Stimulated activated naive B cell treated with anti-CD40 and anti-IgM and Interleukin-4, amounts not matched to agents 10 μg/mL and 1 μg/mL and 100 μg/mL, for 72 hours (primary cell): ENCODE measurements at regions not wholly inside any gene's neighbourhood (a gene's known extent, or its start where the extent isn't known, plus 50 kb on each side); places are given as distances from the start of the nearest gene placed in this dataset.

Experiments
- ATAC-seq, 2 donors: fragments of 150-1000 bp; cut with Tn5 transposase; replicated peaks; 2 replicates each; pipeline ENCODE4 v1.10.0; 2021; ENCODE audit warnings: moderate library complexity in 1 of 2
- DNase-seq: peaks from one replicate; pipeline ENCODE4 v3.0.0; 2021
- H3K27ac Mint-ChIP-seq: one replicate; pipeline ENCODE4 v1.8.0; 2022; ENCODE audit warnings: mild to moderate bottlenecking, mixed read lengths
- H3K27me3 Mint-ChIP-seq, 2 donors: one replicate each; pipeline ENCODE4 v1.8.0; 2022; ENCODE audit warnings: mixed read lengths in 2 of 2
- H3K36me3 Mint-ChIP-seq, 2 donors: one replicate each; pipeline ENCODE4 v1.8.0; 2022; ENCODE audit warnings: mixed read lengths in 2 of 2, mild to moderate bottlenecking in 1 of 2
- H3K4me1 Mint-ChIP-seq, 2 donors: one replicate each; pipeline ENCODE4 v1.8.0; 2022; ENCODE audit warnings: mixed read lengths in 2 of 2, mild to moderate bottlenecking in 1 of 2
- H3K4me3 Mint-ChIP-seq, 2 donors: one replicate each; pipeline ENCODE4 v1.8.0; 2022; ENCODE audit warnings: mild to moderate bottlenecking in 2 of 2, mixed read lengths in 2 of 2, moderate library complexity in 1 of 2
- H3K9me3 Mint-ChIP-seq, 2 donors: one replicate each; pipeline ENCODE4 v1.8.0; 2022; ENCODE audit warnings: mixed read lengths in 2 of 2, mild to moderate bottlenecking in 1 of 2

DNA sequence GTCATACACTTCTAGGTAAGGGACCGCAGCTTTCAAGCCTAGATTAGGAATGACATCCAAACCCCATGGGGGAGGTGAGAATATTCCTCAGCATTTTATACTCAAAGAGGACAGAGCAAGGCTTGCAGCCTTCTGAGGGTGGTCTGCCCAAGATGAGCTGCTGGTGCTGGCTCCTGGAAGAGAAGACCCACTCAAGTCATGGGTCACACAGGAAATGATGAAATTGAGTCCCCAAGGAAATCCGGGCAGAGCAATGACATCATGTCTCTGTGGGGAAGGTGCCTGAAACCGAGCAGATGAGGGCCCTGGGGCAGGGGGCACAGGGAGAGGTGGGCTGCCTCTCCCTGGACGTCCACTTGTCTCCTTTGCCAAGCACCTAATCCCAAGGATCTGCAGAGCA, 468.7 kb downstream of the TSHZ3 start:
- peaks cover 3 to 8% of the 10 kb centered on the region in 2 donors for H3K9me3 Mint-ChIP-seq

DNA sequence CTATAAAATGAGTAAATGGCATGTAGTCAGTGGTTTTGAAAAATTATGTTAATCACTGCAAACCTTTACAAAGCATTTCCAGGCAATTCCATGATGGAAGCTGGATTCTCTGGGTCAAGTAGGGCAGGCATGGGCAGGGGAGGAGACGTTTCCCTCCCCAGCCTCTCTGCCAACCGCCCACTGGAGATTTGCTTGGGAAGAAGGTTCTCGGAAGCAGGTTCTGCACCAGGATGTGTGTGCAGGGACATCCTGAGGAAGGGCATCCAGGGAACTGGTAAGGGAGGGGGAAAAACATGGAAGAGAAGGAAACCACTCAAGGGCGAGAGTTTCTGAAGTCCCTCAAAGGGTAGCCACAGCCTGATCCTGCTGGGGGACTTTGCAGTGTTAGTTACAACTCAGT, 469.1 kb downstream of the TSHZ3 start:
- no peak for DNase-seq
- Mint-ChIP-seq H3K36me3 (no peaks in the 10 kb centered on the region), H3K27ac (no peak overlapping the region), H3K27me3 (no peaks in the 10 kb centered on the region), H3K4me3 (no peak overlapping the region), H3K9me3 (peaks cover 3 to 8% of the 10 kb centered on the region in 2 donors), H3K4me1 (peaks cover 0 to 2% of the 10 kb centered on the region in 2 donors)
- ATAC-seq, result no peak

More for the DNA sequence above, 468.7 kb downstream of the TSHZ3 start:
- Mint-ChIP-seq H3K27ac (no peak overlapping the region), H3K4me3 (no peak overlapping the region), H3K36me3 (no peaks in the 10 kb centered on the region), H3K27me3 (no peaks in the 10 kb centered on the region), H3K4me1 (peaks cover 0 to 2% of the 10 kb centered on the region in 2 donors)
- no peak for DNase-seq
- ATAC-seq, result no peak

DNA sequence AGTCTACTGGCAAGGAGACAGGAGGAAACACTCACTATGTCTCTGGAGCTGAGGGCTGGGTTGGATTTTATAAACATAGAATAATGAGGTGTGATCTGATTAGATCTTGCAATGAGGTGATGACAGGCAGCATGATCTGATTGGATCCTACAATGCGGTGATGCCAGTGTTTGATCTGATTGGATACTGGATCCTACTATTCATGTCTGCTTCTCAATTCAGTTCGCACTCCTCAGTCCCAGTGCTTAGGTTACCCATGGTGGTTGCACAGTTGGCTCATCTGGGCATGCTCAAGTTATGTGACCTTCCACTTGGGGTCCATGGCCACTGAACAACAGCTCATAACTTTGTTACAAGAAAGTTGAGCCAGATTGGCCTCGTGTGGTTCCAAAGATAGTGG, 469.5 kb downstream of the TSHZ3 start:
- ATAC-seq, result no peak
- no peak overlapping the region for H3K27ac Mint-ChIP-seq
- no peak overlapping the region for H3K4me3 Mint-ChIP-seq
- H3K27me3 Mint-ChIP-seq, result no peaks in the 10 kb centered on the region
- no peak for DNase-seq
- peaks cover 0 to 2% of the 10 kb centered on the region in 2 donors for H3K4me1 Mint-ChIP-seq
- no peaks in the 10 kb centered on the region for H3K36me3 Mint-ChIP-seq
- peaks cover 3 to 8% of the 10 kb centered on the region in 2 donors for H3K9me3 Mint-ChIP-seq

DNA sequence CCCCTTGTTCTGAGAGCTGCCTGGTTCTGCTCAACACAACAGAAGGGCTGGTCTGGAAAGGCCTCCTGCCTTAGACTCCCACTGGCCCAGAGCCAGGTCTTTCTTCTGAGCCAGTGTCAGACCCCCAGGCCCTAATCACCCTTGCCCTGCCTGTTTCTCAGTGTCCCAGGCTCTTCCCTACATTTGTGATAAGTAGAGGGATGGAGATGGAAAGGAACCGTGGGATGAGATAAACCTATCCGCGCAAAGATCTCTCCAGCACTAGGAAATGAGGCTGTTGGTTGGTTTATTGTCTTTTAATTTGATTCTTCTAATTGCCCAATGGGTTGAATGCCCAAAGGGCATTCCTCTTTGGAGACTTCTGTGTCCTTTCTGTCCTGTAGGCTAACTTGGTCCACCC, 470.0 kb downstream of the TSHZ3 start:
- Mint-ChIP-seq H3K4me1 (peaks cover 0 to 2% of the 10 kb centered on the region in 2 donors), H3K27ac (no peak overlapping the region), H3K36me3 (no peaks in the 10 kb centered on the region), H3K4me3 (no peak overlapping the region), H3K27me3 (no peaks in the 10 kb centered on the region), H3K9me3 (peaks cover 3 to 6% of the 10 kb centered on the region in 2 donors)
- DNase-seq (no peak), ATAC-seq (no peak)

DNA sequence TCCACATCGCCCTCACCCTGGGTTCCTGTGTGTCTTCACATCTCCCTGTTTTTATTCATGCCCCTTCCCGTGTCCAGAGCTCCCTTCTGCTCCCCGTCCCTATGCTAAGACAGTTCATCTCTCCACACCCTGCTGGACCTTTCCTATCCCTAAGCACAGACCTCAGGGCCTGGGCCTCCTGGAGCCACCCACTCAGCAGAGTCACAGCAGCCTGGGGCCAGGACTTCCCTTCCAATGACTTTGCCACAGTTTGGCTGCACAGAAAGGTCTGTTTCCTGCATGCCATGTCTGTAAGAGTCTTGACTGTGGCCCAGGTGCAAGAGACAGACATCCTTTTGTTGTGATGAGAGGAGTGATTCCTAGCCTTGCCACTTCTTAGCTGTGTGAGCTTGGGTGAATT, 470.7 kb downstream of the TSHZ3 start:
- DNase-seq (no peak), ATAC-seq (no peak)
- Mint-ChIP-seq H3K27me3 (no peaks in the 10 kb centered on the region), H3K4me3 (no peak overlapping the region), H3K27ac (no peak overlapping the region), H3K4me1 (peaks cover 0 to 2% of the 10 kb centered on the region in 2 donors), H3K9me3 (peaks cover 3 to 5% of the 10 kb centered on the region in 2 donors), H3K36me3 (no peaks in the 10 kb centered on the region)

DNA sequence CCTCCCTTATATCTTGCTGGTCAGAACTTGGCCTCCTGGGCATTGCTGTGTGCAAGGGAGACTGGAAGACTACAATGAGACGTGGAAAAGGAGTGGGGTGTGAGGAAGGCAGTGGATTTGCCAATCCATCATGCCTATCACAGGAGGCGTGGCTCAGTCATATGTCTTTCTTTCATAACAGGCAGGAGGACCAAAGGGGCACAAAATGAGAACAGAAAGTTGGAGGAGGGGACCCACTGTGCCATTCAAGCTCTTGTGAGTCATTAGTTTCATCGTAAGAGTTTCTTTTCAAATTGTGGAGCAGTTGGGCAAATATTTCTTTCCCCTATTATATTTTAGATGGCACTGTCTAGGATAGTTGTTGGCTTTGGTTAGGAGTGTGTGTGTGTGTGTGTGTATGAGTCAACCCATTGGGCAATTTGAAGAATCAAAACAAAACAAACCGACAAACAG, 471.5 kb downstream of the TSHZ3 start:
- H3K27ac Mint-ChIP-seq, result no peak overlapping the region
- ATAC-seq, result peak; percentile 45 to 46
- no peaks in the 10 kb centered on the region for H3K27me3 Mint-ChIP-seq
- no peak for DNase-seq
- H3K4me3 Mint-ChIP-seq, result no peak overlapping the region
- H3K9me3 Mint-ChIP-seq, result peaks cover 3 to 5% of the 10 kb centered on the region in 2 donors
- H3K4me1 Mint-ChIP-seq, result peaks cover 0 to 2% of the 10 kb centered on the region in 2 donors
- no peaks in the 10 kb centered on the region for H3K36me3 Mint-ChIP-seq

DNA sequence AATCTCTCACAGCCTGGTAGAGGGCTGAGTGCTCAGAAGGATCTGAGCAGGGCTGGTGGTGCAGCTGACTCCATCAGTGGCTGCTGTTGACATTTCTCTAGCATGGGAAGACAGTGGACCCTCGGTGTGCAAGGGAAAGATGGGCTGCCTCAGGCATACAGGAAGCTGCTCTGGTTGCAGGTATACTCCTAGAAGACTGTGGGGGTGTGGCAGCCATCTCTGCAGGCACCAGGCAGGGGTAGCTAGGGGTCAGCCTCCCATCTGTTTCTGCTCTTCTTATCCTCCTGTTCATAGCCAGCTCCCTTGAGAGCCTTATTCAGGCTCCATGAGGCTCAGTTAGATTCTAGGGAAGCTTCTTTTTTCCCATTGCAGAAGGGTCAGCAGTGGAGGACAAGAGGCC, 475.5 kb downstream of the TSHZ3 start:
- no peaks in the 10 kb centered on the region for H3K36me3 Mint-ChIP-seq
- H3K27ac Mint-ChIP-seq, result no peak overlapping the region
- H3K27me3 Mint-ChIP-seq, result no peaks in the 10 kb centered on the region
- H3K4me3 Mint-ChIP-seq, result no peak overlapping the region
- H3K4me1 Mint-ChIP-seq, result peaks cover 0 to 2% of the 10 kb centered on the region in 2 donors
- no peak for ATAC-seq
- no peaks in the 10 kb centered on the region for H3K9me3 Mint-ChIP-seq
- no peak for DNase-seq

DNA sequence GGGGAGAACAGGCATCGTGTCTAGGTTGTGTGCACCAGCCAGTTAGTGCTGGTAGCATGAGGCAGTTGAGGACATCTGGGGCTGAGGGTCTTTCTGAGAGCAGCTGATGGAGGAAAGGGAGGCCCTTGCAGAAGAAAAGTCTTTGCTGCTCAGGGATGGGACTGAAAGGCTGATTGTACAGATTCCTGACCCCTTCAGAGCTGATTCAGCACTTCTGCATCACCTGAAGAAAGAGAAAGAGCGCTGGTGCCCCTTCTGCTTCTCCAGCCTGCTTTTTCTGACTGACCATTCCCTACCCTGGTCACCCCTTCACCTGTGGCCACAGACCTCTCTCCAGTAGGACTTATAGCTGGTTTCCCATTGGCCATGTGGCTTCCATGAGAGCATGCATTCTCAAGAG, 476.2 kb downstream of the TSHZ3 start:
- H3K27ac Mint-ChIP-seq, result no peak overlapping the region
- H3K4me3 Mint-ChIP-seq, result no peak overlapping the region

DNA sequence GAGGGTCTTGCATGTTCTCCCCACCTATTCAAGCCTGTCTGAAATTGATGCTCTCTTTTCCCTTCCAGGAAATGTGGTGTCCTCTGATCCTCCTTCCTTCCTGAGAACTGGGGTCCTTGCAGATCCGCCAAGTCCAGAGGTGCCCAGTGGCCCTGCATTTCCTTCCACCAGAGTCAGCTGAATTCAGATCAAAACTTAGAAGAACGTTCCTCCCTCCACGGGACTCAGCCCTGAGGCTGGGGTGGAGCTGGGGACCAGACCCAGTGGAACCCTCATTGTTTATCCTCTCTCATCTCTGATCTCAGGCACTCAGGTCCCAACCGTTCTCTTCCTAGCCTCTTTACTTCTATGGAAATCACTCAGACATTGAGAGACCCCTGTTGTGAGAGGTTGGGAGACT, 477.3 kb downstream of the TSHZ3 start:
- Mint-ChIP-seq H3K4me1 (no peaks in the 10 kb centered on the region), H3K27ac (no peak overlapping the region), H3K36me3 (no peaks in the 10 kb centered on the region), H3K27me3 (no peaks in the 10 kb centered on the region), H3K9me3 (no peaks in the 10 kb centered on the region), H3K4me3 (no peak overlapping the region)
- DNase-seq (no peak), ATAC-seq (no peak)

More for the DNA sequence above, 476.2 kb downstream of the TSHZ3 start:
- Mint-ChIP-seq H3K36me3 (no peaks in the 10 kb centered on the region), H3K9me3 (no peaks in the 10 kb centered on the region), H3K4me1 (peaks cover 0 to 2% of the 10 kb centered on the region in 2 donors), H3K27me3 (no peaks in the 10 kb centered on the region)
- no peak for ATAC-seq
- DNase-seq, result no peak

DNA sequence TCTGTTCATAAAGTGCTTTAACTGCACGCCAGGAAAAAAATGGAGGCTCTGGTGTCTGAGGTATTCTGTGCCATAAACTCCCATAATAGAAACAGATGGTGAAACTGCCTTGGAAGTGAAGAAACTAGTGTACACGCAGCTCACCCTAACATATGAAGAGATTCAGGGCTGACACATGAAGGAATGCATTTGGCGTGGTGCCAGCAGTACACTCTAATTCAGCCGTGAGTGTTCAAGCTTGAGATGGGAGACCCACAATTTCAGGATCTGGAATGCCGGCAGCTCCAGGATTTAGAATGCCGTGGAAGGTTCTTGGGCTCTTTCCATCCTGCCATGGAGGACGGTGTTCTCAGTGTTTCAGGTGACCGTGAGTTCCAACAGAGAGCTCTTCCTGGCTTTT, 478.4 kb downstream of the TSHZ3 start:
- Mint-ChIP-seq H3K27me3 (no peaks in the 10 kb centered on the region), H3K36me3 (no peaks in the 10 kb centered on the region), H3K4me1 (no peaks in the 10 kb centered on the region), H3K27ac (no peak overlapping the region), H3K4me3 (no peak overlapping the region), H3K9me3 (no peaks in the 10 kb centered on the region)
- no peak for ATAC-seq
- no peak for DNase-seq

DNA sequence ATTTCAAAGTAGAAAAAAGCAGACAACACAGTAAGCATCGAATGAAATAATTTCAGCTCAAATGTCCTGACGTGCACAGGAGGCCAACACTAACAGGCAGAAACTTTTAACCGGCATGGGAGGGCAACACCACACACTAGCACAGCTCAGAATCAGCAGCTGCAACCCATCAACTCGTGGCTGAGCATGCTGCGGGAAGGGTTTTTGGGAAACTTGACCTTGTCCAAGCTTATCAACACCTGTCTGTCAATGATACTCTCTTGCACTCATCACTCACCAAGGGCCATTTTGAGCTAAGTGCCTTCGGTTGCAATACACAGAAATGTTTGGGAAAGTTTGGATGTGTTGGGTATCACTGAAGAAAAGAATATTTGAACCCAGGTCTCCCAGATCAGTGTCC, 483.7 kb downstream of the TSHZ3 start:
- Mint-ChIP-seq H3K9me3 (no peaks in the 10 kb centered on the region), H3K36me3 (no peaks in the 10 kb centered on the region), H3K4me3 (no peak overlapping the region), H3K27ac (no peak overlapping the region), H3K4me1 (no peaks in the 10 kb centered on the region), H3K27me3 (no peaks in the 10 kb centered on the region)
- DNase-seq, result no peak
- no peak for ATAC-seq

DNA sequence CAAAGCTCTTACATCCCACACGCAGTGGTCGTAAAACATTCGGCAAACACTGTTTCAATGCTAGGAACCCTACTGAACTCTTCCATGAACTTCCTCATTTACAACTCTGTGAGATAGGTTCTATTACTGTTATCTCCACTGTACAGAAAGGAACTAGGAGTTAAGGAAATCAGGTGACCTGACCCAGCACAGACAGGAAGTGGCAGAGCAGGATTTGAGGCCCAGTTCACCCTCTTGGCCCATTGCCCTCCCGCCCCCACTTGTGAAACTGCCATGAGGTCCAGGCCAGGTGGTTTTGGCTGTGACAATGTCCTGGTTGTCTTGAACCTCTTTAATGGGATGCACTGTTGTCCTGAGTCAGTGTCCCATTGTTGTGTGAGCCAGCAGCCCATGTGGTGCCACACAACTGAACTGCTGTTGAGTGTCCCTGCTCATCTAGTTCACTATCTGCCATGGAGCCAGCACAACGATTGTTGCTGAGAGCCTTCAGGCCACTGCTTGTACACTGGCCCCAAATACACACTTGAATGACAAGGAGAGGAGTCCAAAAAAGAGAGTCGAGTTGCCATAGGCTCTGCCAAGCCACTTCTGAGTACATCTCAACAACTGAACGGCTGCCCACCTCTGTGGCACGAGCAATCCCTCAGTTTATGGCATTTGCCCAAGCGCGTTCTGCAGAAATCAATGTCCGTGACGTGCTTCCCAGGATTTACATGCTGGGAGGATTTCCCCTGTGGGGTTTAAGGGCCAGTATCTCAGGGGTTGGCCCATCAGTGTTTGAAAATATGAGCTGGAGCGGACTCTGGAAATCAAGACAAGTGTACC, 484.6 kb downstream of the TSHZ3 start:
- DNase-seq (no peak), ATAC-seq (peak in 1 of 2 donors; percentile 25)
- no peaks in the 10 kb centered on the region for H3K4me1 Mint-ChIP-seq
- no peaks in the 10 kb centered on the region for H3K36me3 Mint-ChIP-seq
- H3K27ac Mint-ChIP-seq, result no peak overlapping the region
- H3K27me3 Mint-ChIP-seq, result no peaks in the 10 kb centered on the region
- H3K4me3 Mint-ChIP-seq, result no peak overlapping the region
- peaks cover 0 to 3% of the 10 kb centered on the region in 2 donors for H3K9me3 Mint-ChIP-seq

DNA sequence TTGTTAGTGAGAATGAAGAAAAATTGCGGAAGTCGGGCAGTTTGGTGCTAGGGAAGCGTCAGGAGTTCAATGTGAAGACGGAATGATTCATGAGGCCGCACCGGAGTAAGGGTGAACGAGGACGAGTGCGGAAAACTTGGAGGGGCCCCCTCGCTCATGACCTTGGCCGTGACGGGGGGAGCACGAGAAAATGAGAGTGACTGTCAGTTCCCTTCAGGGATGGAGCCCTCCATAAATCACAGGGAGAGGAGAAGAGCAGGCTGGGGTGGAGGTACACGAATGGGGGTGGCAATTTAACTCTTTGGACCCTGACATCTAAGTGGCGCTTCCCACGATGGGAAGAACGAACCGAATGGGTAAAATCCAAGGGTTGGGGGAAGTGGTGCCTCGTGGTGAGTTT, 486.4 kb downstream of the TSHZ3 start:
- no peak for DNase-seq
- Mint-ChIP-seq H3K27ac (no peak overlapping the region), H3K4me1 (no peaks in the 10 kb centered on the region), H3K36me3 (no peaks in the 10 kb centered on the region), H3K27me3 (no peaks in the 10 kb centered on the region), H3K9me3 (peaks cover 0 to 3% of the 10 kb centered on the region in 2 donors), H3K4me3 (no peak overlapping the region)
- ATAC-seq, result no peak

DNA sequence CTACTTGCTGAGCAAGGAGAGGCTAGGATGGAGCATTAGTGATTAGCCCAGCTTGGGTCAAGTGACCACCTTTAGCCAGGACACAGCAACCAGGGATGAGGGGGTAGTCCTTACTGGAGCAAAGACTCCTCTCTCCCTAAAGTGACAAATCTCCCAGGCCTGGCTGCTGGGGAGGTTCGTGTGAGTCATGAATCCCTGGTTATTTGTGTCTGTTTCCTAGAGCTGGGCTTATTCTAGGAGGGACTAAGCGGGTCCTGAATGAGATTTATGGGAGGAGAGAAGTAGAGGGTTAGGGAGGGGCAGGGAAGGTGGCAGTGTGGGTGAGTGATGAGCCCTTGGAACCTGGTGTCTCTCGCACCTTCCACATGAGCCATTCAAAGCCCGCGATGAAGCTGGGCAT, 487.3 kb downstream of the TSHZ3 start:
- Mint-ChIP-seq H3K9me3 (peaks cover 0 to 3% of the 10 kb centered on the region in 2 donors), H3K4me3 (no peak overlapping the region), H3K36me3 (no peaks in the 10 kb centered on the region), H3K27me3 (no peaks in the 10 kb centered on the region), H3K4me1 (no peaks in the 10 kb centered on the region), H3K27ac (no peak overlapping the region)
- DNase-seq (no peak), ATAC-seq (no peak)

DNA sequence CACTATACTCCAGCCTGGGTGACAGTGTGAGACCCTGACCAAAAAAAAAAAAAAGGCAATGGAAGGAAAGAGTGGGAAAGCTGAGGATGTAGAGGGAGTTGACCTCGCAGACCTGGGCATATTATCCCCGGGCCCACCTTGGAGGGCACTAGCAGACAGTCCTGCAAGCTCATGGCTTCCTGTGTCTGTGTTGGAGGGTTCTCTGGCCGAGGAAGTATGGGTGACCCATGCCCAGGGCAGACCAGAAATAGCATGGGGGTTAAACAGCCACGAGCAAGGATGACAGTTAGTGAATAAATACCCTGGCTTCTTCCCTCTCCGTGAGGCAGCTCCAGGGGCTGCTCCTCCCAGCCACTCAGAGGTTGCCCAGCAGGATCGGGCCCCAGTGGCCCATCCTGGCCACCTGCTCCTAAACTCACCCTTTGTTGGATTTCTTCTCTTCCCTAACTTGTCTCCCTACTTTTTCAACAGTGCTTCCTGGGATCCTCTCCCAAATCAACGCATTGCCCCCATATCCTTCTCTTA, 485.8 kb downstream of the ZNF536 start:
- H3K4me3 Mint-ChIP-seq, result no peak overlapping the region
- H3K27me3 Mint-ChIP-seq, result no peaks in the 10 kb centered on the region
- no peaks in the 10 kb centered on the region for H3K36me3 Mint-ChIP-seq
- DNase-seq (no peak), ATAC-seq (no peak)
- H3K27ac Mint-ChIP-seq, result no peak overlapping the region
- no peaks in the 10 kb centered on the region for H3K4me1 Mint-ChIP-seq
- peaks cover 0 to 3% of the 10 kb centered on the region in 2 donors for H3K9me3 Mint-ChIP-seq
